ENCODE measurements at regions not wholly inside any gene's neighbourhood (a gene's known extent, or its start where the extent isn't known, plus 50 kb on each side); places are given as distances from the start of the nearest gene placed in this dataset.

DNA sequence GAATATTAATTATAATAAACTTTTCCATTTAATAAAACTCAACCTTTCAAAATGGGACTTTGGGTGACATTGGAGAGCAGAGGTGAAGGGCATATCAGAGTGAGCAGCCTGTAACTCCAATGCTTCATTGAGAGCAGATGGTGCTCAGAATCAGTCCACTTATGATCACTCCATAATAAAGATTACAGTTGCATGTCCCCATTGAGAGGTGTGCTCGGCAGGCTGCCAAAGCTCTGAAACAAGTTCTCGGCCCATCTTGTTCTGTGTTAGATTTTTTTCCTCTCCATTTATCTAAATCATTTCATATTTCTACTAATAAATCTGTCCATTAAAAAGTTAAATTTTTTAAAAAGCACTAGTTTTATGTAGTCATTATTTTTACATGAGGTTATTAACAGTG, 1786.4 kb upstream of the WWC1 start:
- TF ChIP-seq, protein P1, sequence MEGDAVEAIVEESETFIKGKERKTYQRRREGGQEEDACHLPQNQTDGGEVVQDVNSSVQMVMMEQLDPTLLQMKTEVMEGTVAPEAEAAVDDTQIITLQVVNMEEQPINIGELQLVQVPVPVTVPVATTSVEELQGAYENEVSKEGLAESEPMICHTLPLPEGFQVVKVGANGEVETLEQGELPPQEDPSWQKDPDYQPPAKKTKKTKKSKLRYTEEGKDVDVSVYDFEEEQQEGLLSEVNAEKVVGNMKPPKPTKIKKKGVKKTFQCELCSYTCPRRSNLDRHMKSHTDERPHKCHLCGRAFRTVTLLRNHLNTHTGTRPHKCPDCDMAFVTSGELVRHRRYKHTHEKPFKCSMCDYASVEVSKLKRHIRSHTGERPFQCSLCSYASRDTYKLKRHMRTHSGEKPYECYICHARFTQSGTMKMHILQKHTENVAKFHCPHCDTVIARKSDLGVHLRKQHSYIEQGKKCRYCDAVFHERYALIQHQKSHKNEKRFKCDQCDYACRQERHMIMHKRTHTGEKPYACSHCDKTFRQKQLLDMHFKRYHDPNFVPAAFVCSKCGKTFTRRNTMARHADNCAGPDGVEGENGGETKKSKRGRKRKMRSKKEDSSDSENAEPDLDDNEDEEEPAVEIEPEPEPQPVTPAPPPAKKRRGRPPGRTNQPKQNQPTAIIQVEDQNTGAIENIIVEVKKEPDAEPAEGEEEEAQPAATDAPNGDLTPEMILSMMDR (IDR thresholded peaks at IDR 0.05; ENCODE audit: low read depth, low read length) = no peak
- no peak for TF ChIP-seq POLR2A (IDR thresholded peaks at IDR 0.05; ENCODE audit: extremely low read depth, insufficient read length)
- TF ChIP-seq MYC (IDR thresholded peaks at IDR 0.05; ENCODE audit: low read depth, low read length) = no peak
- TF ChIP-seq, protein P2, sequence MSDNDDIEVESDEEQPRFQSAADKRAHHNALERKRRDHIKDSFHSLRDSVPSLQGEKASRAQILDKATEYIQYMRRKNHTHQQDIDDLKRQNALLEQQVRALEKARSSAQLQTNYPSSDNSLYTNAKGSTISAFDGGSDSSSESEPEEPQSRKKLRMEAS (IDR thresholded peaks at IDR 0.05; ENCODE audit: low read depth, low read length) = no peak

Data from NB4 (cell line).